Fibroblast of pulmonary artery (primary cell): ENCODE measurements at regions not wholly inside any gene's neighbourhood (a gene's known extent, or its start where the extent isn't known, plus 50 kb on each side); places are given as distances from the start of the nearest gene placed in this dataset.
A peak's percentile ranks its signal among the peaks of the same experiment; 100 is the strongest.

Experiments used
- DNase-seq: peaks from one replicate; pipeline ENCODE4 v3.0.0-alpha.2; 2010; ENCODE audit warnings: low read depth
- H3K4me3 ChIP-seq: replicated peaks from 2 replicates; pipeline ENCODE4 v1.5.1; 2011; ENCODE audit warnings: low read depth, mild to moderate bottlenecking, control low read depth, low read length, moderate library complexity
- CTCF ChIP-seq: IDR thresholded peaks from 2 replicates; pipeline ENCODE4 v1.5.1; 2011; ENCODE audit warnings: mild to moderate bottlenecking, control low read depth, low read length, inconsistent platforms; ENCODE audit errors: missing control alignments

GRCh38 chr18:60506190-60506589 lies 133.6 kb upstream of the MC4R start:
- no peak overlapping the region for H3K4me3 ChIP-seq
- no peak for DNase-seq
- TF ChIP-seq CTCF = no peak

GRCh38 chr18:60506682-60507081 lies 134.1 kb upstream of the MC4R start:
- DNase-seq = no peak
- TF ChIP-seq CTCF = no peak
- no peak overlapping the region for H3K4me3 ChIP-seq

GRCh38 chr18:60508108-60508507 lies 135.5 kb upstream of the MC4R start:
- no peak for TF ChIP-seq CTCF
- DNase-seq = no peak
- no peak overlapping the region for H3K4me3 ChIP-seq

- TF ChIP-seq CTCF = no peak
- peak; percentile 25 for DNase-seq
- no peak overlapping the region for H3K4me3 ChIP-seq
Observed at GRCh38 chr18:60534538-60534937, 162.0 kb upstream of the MC4R start.

- DNase-seq = peak; percentile 5
- H3K4me3 ChIP-seq = no peak overlapping the region
- TF ChIP-seq CTCF = no peak
Observed at GRCh38 chr18:60537074-60537473, 164.5 kb upstream of the MC4R start.

GRCh38 chr18:60538891-60539290 lies 166.3 kb upstream of the MC4R start:
- no peak overlapping the region for H3K4me3 ChIP-seq
- DNase-seq = no peak
- no peak for TF ChIP-seq CTCF

- no peak for TF ChIP-seq CTCF
- no peak overlapping the region for H3K4me3 ChIP-seq
- no peak for DNase-seq
Observed at GRCh38 chr18:60541661-60542060, 169.1 kb upstream of the MC4R start.
